Astrocyte of the cerebellum (primary cell): ENCODE measurements at regions not wholly inside any gene's neighbourhood (a gene's known extent, or its start where the extent isn't known, plus 50 kb on each side); places are given as distances from the start of the nearest gene placed in this dataset.

ENCODE experiments used
- DNase-seq: peaks from one replicate; pipeline ENCODE4 v3.0.0-alpha.2; 2011; ENCODE audit warnings: low read depth
- H3K4me3 ChIP-seq: 2 replicates; pipeline ENCODE4 v1.5.1; 2011; ENCODE audit warnings: mild to moderate bottlenecking, low read depth, low read length, moderate library complexity
- in situ Hi-C: cut with HindIII; loops from 2 replicates; pipeline ENCODE4 v1.10.0; 2017; ENCODE audit warnings: low sequenced_read_pairs
- TF ChIP-seq, protein P1 (sequence below): IDR thresholded peaks from 2 replicates; pipeline ENCODE4 v1.5.1; 2012; ENCODE audit warnings: low read length, low read depth, moderate library complexity, mild to moderate bottlenecking; ENCODE audit errors: missing control alignments

GRCh38 chr14:22513066-22513812, 75.8 kb downstream of the DAD1 start:
- DNase-seq = no peak
- H3K4me3 ChIP-seq = no peak overlapping the region
- TF ChIP-seq, protein P1, sequence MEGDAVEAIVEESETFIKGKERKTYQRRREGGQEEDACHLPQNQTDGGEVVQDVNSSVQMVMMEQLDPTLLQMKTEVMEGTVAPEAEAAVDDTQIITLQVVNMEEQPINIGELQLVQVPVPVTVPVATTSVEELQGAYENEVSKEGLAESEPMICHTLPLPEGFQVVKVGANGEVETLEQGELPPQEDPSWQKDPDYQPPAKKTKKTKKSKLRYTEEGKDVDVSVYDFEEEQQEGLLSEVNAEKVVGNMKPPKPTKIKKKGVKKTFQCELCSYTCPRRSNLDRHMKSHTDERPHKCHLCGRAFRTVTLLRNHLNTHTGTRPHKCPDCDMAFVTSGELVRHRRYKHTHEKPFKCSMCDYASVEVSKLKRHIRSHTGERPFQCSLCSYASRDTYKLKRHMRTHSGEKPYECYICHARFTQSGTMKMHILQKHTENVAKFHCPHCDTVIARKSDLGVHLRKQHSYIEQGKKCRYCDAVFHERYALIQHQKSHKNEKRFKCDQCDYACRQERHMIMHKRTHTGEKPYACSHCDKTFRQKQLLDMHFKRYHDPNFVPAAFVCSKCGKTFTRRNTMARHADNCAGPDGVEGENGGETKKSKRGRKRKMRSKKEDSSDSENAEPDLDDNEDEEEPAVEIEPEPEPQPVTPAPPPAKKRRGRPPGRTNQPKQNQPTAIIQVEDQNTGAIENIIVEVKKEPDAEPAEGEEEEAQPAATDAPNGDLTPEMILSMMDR = no peak
- in situ Hi-C loops = no loop called here

GRCh38 chr14:22512106-22512814, 76.8 kb downstream of the DAD1 start:
- TF ChIP-seq, protein P1 = no peak
- no peak overlapping the region for H3K4me3 ChIP-seq
- DNase-seq = no peak
- in situ Hi-C loops = no loop called here

DNA sequence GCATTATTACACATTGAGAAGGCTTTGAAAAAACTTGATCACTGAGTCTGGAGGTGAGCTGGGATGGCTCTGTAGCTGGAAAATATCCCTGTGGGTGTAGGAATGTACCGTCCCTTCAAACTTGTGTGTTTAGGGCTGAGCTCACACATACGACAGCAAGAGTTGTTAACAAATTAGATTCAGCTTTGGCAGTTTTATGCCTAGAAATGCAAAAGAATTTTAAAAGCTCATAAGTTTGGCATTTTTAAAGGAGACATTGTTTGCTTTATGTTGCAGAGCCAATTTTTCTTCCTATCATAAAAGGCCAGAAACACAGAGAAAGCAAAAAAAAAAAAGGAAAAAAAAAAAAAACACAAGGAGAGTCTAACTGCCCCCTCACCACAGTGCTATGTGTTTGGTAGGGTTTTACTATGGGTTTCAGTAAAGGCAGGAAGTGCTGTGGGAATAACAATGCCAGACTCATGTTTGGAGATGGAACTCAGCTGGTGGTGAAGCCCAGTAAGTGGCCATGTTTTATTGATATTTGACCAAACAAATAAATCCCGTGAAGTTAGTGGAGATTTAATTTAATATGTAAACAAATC, 78.4 kb downstream of the DAD1 start:
- no peak for DNase-seq
- TF ChIP-seq, protein P1 = no peak
- no peak overlapping the region for H3K4me3 ChIP-seq
- in situ Hi-C loops = no loop called here

GRCh38 chr14:22509751-22510300, 79.2 kb downstream of the DAD1 start:
- TF ChIP-seq, protein P1 = no peak
- in situ Hi-C loops = loop anchor here (5.0 kb wide), 1 partner anchor 52 kb away; no protein-coding TSS in a partner anchor
- H3K4me3 ChIP-seq = no peak overlapping the region
- no peak for DNase-seq

DNA sequence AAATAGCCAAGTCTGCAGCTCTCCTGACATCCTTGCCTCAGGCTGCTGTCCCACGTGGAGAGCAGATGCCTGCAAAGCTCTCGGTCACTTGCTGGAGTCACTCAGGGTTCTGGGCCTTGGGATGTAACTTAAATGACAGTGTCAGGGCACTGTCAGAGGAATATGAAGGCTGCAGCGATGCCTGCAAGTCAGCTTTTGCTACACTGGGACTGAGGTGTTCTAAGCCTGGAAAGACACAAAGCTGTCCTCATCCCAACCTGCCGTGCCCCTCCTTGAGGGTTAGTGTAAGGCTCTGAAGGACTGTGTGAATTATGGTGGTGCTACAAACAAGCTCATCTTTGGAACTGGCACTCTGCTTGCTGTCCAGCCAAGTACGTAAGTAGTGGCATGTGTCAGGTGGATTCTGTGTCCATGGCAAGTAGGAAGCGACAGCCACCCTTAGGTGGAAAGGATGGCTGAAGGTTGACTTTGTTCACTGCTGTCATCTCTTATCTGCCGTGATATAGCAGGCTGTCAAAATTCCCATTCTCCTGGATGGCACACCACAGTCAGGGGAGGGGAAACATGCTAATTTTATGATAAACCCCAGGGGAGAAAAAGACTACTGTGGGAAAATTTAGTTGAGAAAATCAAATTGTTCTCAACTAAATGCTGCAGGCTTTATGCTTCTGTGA, 79.9 kb downstream of the DAD1 start:
- no peak overlapping the region for H3K4me3 ChIP-seq
- TF ChIP-seq, protein P1 = no peak
- in situ Hi-C loops = loop anchor here (5.0 kb wide), 1 partner anchor 53 kb away; no protein-coding TSS in a partner anchor
- DNase-seq = no peak

DNA sequence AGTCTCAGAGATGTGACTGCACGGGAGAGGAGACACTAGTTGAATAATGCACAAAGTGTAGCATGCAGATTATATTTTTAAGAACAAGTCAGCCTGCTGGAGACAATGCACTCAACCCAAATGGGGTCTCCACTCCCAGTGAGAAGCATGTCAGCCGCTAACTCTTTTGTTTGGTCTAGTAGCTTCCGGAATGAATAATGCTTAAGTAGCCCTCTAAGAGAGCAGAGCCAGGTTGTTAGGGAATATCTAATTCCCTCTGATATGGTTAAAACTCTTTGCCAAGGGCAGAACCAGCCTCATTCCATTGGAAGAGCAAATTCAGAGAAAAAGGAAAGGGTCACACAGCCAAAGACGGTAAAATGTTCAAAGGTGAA, 80.4 kb downstream of the DAD1 start:
- H3K4me3 ChIP-seq = no peak overlapping the region
- in situ Hi-C loops = loop anchor here (5.0 kb wide), 1 partner anchor 54 kb away; no protein-coding TSS in a partner anchor
- TF ChIP-seq, protein P1 = no peak
- DNase-seq = no peak
